ENCODE measurements at regions not wholly inside any gene's neighbourhood (a gene's known extent, or its start where the extent isn't known, plus 50 kb on each side); places are given as distances from the start of the nearest gene placed in this dataset.

DNA sequence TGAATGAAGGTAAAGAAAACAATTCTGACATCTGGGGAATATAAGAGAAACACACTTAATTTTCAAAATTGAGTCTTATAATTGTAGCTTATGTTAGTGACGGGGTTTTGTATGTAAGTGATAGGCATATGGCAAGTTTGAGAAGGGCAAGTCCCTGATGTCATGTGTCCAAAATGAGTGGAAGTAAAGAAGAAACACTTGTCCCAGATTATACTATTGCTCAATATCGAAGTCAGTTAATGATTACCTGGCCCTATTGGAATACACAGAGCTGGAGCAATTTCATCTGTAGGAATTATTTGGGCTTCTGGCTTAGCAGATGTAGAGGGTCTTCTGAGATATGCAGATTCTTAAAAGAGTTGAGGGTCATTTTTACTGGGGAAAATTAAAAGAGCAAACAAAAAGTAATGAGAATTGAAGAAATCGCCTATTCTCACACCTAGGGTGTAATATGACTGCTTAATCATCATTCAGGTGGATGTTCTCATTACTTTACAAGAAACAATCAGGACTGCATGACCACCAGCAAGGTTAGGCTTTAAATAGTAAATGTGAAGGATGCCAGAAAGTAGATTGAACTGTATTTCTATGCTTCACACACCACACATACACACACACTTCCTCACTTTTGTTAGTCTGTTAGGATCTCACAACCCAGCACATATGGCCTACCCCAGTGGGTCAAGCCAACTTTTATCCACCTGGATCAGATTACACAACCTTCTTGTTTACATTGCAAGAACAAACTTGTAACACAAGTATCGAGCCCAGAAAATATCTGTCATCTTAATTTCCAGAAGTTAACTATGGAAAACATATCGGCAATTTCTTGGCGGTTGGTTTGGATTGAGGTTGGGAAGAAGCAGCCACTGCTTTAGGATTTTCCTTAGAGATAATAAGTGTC is 183.3 kb upstream of the LRRC3B start:
- H3K27ac ChIP-seq, result no peak overlapping the region
- peaks cover 0 to 11% (median 0%) of the 10 kb centered on the region in 12 donors for H3K9me3 ChIP-seq
- H3K36me3 ChIP-seq, result no peaks in the 10 kb centered on the region
- no peak for TF ChIP-seq POLR2A (IDR thresholded peaks at IDR 0.05)
- TF ChIP-seq CTCF (IDR thresholded peaks at IDR 0.05), result no peak
- ATAC-seq (no peak), DNase-seq (no peak)
- no peak overlapping the region for H3K4me3 ChIP-seq
- no peaks in the 10 kb centered on the region for H3K27me3 ChIP-seq
- intact Hi-C loops (cut with DNase I), result no loop called here
- 73 to 93% (median 89%) methylated on average over 6 of the region's 6 CpGs for WGBS, 4 donors
- H3K4me1 ChIP-seq, result no peaks in the 10 kb centered on the region

DNA sequence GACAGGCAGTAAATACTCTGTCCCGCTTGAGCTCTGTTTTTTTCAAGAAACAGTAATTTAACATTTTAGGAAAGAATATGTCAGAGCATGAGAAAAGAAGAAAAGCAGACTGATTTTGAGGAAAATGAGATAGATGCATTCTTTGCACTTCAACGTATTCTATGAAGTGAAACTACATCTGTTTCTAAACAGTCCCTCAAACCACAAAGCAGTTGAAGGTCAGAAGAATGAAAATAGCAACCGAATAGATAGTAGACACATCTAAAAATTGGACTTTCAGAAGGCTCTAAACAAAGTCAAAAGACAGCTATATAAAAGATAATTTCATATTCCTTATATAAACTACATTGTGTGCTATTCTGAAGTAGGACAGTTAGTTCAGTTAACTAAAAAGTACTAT is 172.6 kb upstream of the LRRC3B start:
- TF ChIP-seq POLR2A (IDR thresholded peaks at IDR 0.05) (no peak), CTCF (IDR thresholded peaks at IDR 0.05) (no peak)
- intact Hi-C loops (cut with DNase I), result no loop called here
- Histone ChIP-seq H3K9me3 (no peaks in the 10 kb centered on the region), H3K27ac (no peak overlapping the region), H3K4me3 (no peak overlapping the region), H3K27me3 (no peaks in the 10 kb centered on the region), H3K4me1 (no peaks in the 10 kb centered on the region), H3K36me3 (no peaks in the 10 kb centered on the region)
- 56 to 60% (median 59%) methylated on average over 3 of the region's 3 CpGs for WGBS, 4 donors
- no peak for DNase-seq
- ATAC-seq, result no peak

DNA sequence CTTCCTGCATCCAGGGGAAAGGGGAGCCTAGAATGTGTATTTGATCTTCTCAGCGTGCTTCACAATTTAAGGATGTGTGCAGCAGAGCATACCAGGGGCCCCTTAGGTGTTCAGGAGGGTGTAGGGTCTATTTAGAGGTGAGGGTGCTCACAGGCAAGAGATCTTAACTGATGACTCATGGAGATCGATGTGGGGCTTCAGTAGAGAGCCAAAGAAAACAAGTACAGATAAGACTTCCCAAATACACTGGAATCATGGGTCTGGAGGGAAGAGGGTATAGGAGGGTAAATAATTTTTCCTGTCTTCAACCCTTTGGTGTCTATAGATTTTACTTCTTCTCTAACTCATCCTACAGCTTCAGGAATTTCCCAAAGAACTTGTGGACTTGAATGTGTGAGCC is 170.2 kb upstream of the LRRC3B start:
- Histone ChIP-seq H3K4me3 (no peak overlapping the region), H3K27me3 (no peaks in the 10 kb centered on the region), H3K4me1 (no peaks in the 10 kb centered on the region), H3K9me3 (no peaks in the 10 kb centered on the region), H3K36me3 (no peaks in the 10 kb centered on the region), H3K27ac (no peak overlapping the region)
- DNase-seq (no peak), ATAC-seq (no peak)
- TF ChIP-seq POLR2A (IDR thresholded peaks at IDR 0.05), result no peak
- TF ChIP-seq CTCF (IDR thresholded peaks at IDR 0.05), result no peak
- intact Hi-C loops (cut with DNase I), result no loop called here
- WGBS, 4 donors, result 51 to 58% (median 53%) methylated on average over 2 of the region's 2 CpGs

DNA sequence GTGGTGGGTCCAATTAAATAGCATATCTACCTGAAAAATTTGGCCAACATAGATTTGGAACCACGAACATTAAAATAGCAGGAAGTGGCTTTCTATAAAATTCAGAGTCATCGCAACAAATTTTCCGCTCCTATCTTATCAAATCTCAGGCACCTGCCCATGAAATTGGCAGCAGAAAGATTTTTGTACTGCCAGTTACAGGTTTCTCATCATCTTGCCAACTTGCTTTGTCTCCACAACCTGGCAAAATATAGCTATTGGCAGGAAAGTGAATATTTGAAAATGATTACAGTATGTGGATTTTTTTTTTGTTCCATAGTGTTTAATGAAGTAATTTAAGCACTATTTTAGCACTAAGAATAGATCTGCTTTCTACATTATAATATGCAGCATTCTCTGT is 161.6 kb upstream of the LRRC3B start:
- intact Hi-C loops (cut with DNase I), result no loop called here
- H3K27ac ChIP-seq, result no peak overlapping the region
- H3K9me3 ChIP-seq, result peaks cover 0 to 29% (median 6%) of the 10 kb centered on the region in 12 donors
- no peaks in the 10 kb centered on the region for H3K36me3 ChIP-seq
- DNase-seq (no peak), ATAC-seq (no peak)
- no peaks in the 10 kb centered on the region for H3K4me1 ChIP-seq
- 67 to 75% (median 72%) methylated on average over 3 of the region's 3 CpGs for WGBS, 4 donors
- H3K4me3 ChIP-seq, result no peak overlapping the region
- no peaks in the 10 kb centered on the region for H3K27me3 ChIP-seq
- TF ChIP-seq CTCF (IDR thresholded peaks at IDR 0.05) (no peak), POLR2A (IDR thresholded peaks at IDR 0.05) (no peak)
